GM19328 (cell line): ENCODE measurements at regions not wholly inside any gene's neighbourhood (a gene's known extent, or its start where the extent isn't known, plus 50 kb on each side); places are given as distances from the start of the nearest gene placed in this dataset.

Experiments
- ATAC-seq: cut with Tn5 transposase; IDR thresholded peaks from one replicate; pipeline ENCODE4 v1.9.1; 2021; ENCODE audit warnings: mild to moderate bottlenecking, moderate library complexity; ENCODE audit not compliant: unreplicated experiment

DNA sequence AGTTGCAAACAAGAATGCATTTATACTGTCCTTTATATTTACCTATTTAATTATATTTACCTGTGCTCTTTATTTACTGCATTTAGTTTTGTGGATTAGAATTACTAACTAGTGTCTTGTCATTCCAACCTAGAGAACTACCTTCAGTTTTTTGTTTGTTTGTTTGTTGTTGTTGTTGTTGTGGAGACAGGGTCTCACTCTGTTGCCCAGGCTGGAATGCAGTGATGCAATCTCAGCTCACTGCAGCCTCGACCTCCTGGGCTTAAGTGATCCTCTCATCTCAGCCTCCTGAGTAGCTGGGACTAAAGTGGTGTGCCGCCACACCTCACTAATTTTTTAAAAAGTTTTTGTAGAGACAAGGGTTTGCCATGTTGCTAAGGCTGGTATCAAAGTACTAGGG lies 156.4 kb upstream of the AKR1E2 start:
- no peak for ATAC-seq

DNA sequence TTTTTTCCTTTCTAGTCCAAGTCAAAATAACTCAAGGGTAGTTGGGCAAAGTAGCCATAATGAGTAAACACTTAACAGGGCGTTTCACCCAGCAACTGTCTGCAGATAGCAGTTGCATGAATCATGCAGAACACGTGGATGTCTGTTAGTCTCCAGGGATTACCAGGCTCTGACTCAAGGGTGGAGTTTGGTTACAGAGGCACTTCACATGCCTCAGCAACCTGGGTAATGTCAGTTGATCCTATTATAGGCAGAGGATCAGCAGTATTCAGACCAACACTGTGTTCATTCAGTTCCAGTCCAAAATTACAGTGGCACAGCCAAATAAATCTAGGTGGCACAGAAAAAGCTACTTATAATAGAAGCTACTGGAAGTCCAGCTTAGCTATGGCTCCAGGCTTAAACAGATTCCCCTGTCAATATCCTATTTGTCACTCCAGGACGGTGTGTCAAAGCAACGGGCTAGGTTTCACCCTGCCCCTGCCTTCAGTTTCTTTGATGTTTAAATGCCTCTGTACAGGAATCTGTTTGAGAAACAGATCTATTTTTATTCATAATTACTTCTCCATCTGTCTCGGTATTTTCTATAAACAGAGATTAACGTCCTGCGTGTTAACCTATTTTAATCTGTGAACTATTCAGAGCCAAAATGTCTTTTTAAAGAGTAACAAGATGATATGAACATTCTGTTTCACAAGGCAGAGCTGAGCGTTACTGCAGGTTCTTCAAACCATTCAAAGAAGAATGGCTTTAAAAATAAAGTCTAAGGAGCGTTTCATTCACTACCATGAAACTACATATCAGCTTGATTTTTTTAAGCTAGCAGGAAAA lies 162.6 kb upstream of the AKR1E2 start:
- ATAC-seq, result peak; percentile 76

DNA sequence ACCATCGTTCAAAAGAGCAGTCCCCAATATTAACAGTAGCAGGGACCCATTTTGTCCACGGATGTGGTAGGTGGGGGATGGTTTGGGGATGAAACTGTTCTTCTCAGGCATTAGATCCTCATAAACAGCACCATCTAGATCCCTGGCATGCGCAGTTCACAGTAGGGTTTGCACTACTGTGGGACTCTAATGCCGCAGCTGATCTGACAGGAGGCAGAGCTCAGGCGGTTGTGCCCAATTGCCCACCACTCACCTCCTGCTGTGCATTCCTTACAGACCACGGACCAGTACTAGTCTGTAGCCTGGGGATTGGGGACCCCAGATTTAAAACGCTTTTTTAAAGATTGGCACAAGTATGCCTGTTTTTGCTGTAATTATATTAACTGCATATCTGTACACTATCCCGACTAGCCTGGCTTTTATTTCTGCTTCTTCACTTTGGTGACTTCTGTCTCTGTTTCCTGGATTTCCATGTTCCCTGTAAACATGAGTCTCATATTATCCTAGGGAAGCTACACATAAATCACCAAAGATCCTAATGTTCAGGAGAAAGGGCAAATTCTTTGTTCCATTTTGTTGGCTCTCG lies 163.3 kb upstream of the AKR1E2 start:
- ATAC-seq, result no peak

- no peak for ATAC-seq
Observed at GRCh38 chr10:4661511-4662255, 164.3 kb upstream of the AKR1E2 start.

- no peak for ATAC-seq
Observed at GRCh38 chr10:4658777-4659176, 167.2 kb upstream of the AKR1E2 start.

DNA sequence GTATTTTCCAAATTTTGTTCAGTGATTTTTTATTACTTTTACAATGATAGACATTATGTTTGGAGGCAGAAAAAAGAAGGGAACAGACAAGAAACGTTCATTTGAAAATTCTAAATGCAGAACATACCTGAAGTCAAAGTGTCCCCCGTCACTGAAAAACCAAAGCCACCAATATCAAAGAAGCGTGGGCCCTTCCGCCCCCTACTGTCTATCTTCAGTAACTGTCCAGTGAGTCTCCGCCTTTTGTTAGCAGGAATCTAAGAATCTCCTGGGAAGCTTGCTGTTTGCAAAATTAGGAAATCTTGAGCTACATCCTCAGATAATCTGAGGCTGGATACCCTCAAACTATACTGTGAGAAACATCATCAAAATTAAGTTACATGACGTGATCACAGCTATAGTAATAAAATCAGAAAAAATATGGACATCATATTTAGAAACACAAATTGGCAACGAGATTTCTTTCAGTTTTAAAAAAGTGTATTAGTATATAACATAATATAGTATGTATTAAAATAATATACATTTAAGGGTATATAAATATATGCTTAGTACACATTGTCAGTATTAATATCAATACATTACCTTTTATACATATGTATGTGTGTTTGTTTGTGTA lies 169.3 kb upstream of the AKR1E2 start:
- no peak for ATAC-seq

DNA sequence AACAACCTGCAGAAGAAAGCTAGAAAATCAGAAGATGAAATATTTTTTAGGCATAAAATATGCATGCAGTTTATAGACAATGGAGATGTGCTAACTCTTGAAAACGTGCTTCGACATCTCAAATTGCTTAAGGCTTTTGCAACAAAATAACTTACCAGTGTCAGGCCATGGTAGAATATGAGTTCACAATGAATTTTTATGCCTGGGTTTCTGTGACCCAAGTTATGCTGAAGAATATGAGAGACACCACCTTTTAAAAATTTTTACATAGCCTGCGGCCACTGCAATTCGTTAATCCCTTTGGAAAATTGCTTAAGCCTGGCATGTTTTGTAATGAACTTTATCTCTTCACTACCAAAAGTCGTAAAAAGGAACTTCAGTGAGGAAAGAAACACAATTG lies 170.1 kb upstream of the AKR1E2 start:
- no peak for ATAC-seq

DNA sequence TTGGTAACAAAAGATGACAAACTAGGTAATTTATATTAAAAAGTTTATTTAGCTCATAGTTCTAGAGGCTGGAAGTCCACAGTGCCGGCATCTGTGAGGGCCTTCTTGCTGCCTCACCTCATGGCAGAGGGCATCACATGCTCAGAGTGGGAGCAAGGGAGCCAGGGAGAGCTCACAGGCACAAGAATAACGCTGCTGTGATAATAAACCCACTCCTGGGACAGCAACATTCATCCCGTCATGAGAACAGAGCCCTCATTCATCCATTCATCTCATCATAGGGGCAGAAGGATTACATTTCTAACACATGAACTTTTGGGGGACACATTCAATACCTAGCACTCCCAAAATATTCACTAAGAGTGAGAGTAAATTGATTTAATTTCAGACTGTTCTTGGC lies 170.6 kb upstream of the AKR1E2 start:
- no peak for ATAC-seq

GRCh38 chr10:4654496-4654895 lies 171.5 kb upstream of the AKR1E2 start:
- ATAC-seq, result no peak

- no peak for ATAC-seq
Observed at GRCh38 chr10:4653160-4653559, 172.8 kb upstream of the AKR1E2 start.

DNA sequence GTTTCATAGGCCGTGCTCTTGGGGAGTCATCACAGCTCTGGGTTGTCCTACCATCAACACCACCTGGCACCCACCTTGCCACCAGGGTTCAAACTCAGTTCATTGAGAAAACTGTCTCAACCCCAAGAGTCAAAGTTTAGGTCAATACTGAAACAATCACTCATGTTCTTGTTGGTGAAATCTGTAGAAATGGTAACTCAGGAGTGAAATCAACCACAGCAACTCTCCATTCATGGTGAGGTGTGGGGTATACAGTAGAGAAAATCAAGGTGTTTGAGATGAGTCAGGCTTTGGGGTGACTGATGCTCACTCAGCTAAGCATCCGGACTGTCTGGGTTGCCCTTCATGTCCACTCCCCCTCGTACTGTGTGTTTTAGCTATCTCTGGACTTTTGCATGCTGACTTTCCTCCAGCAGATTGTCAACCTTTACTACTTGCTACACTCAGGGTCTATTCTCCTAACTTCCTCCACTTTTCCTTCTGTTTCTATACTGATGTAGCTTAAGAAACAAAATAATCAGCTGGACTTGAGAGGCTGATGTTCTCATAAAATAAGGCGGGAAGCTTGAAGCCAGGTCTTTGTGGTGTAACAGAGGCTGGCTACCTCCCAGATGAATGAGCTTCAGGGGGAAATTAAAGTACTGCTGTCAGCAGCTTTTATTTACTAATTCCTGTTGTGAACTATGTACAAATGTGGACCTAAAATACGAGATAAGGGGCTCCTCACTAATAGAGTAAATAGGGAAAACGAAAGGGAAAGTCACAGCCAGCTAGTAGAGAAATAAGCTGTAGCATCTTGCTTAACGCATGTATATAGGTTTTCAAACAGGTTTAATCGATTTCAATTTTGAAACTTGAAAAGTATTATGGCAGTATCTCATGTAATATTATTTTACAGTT lies 173.6 kb upstream of the AKR1E2 start:
- ATAC-seq, result no peak

- ATAC-seq, result no peak
Observed at GRCh38 chr10:4651404-4652037, 174.5 kb upstream of the AKR1E2 start.

GRCh38 chr10:4650582-4650981 lies 175.4 kb upstream of the AKR1E2 start:
- ATAC-seq, result no peak

DNA sequence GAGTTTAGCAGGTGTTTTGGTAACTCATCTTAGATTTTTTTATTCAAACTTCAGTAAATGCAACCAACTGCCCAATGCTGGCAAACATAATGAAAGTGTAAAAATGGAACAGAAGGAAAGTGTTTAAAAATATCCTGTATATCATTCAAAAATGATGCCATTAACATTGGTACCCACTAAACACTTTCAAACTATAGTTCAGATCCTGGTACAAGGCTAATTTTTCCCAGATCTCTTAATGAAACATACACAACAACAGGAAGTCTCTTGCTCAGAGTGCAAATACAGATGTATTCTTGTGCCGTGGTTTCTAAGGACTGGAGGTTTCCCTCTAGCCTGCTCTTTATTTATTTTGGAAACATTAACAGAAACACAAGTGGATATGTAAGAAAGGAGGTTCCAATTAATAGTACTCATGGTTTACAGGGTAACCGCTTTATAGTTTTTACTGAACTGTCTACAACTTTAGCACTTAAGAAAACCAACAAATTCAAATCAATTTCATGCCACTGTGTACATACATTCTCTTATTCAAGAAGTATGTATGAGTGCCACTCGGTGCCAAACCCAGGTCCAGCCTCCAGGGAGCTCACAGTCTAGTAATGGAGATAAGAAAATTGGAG lies 176.0 kb upstream of the AKR1E2 start:
- ATAC-seq, result no peak

DNA sequence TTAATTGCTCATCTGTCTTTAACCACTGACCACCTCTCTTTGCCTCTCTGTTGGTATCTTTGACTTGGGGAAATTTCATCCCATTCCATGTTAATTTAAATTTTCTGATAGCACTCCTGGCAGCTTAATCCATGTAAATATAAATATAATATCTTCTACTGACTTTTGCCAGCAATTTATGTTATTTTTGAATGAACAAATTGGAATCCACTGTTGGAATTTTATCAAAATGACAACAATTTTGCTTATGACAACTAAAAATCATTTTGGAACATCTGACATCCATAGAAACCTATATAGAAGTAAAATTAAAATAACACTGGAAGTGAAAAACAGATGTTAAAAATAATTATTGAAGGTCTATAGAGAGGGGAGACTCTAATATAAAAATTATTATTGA lies 176.5 kb upstream of the AKR1E2 start:
- no peak for ATAC-seq

GRCh38 chr10:4648999-4649398 lies 177.0 kb upstream of the AKR1E2 start:
- no peak for ATAC-seq

GRCh38 chr10:4647109-4647785 lies 178.8 kb upstream of the AKR1E2 start:
- ATAC-seq, result no peak

- no peak for ATAC-seq
Observed at GRCh38 chr10:4646547-4646946, 179.5 kb upstream of the AKR1E2 start.

- no peak for ATAC-seq
Observed at GRCh38 chr10:4645836-4646235, 180.2 kb upstream of the AKR1E2 start.
